ENCODE measurements at regions not wholly inside any gene's neighbourhood (a gene's known extent, or its start where the extent isn't known, plus 50 kb on each side); places are given as distances from the start of the nearest gene placed in this dataset.

- no peak for TF ChIP-seq ZFX (IDR thresholded peaks at IDR 0.05; ENCODE audit: borderline replicate concordance)
- no peak for TF ChIP-seq CTCF (IDR thresholded peaks at IDR 0.05)
- H3K27ac ChIP-seq, result no peak overlapping the region
Observed at GRCh38 chr1:81717230-81717629, 83.5 kb upstream of the ADGRL2 start.

DNA sequence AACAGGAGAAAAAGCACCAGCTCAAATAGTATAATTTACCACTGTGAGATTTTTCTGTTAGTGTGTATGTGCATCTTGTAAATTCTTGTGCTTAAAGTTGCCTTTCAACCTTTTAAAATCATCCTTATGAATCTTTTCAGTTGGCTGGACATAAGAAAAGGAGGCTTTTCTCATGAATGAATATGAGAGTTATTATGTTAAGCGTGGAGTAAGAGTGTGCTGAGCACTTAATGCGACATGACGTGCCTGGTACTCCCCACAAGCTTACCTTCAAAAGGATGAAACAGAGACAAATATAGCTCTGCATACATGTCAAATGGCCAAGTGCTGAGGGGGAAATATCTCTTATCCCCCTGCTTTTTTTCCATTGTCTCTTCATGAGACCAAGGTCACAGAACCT, 85.3 kb upstream of the ADGRL2 start:
- no peak overlapping the region for H3K27ac ChIP-seq
- no peak for TF ChIP-seq ZFX (IDR thresholded peaks at IDR 0.05; ENCODE audit: borderline replicate concordance)
- TF ChIP-seq CTCF (IDR thresholded peaks at IDR 0.05), result no peak

DNA sequence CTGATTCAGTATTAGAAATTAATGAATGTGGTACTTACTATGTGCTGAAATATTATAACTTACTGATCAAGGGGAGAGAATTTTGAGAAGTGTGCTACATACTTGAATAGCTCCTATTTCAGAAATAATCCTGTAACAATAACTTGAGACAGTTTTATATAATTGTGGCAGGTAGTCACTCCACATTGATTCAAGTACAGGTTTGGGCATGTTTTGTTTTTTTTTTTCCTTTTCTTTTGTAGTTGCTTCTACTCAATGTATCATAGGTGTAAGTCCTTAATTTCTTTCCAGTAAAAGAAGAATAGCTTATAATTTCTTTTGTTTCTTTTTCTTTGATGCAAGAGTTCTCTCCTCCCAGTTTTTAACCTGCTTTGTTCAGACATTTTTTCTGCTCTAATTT, 86.1 kb upstream of the ADGRL2 start:
- TF ChIP-seq ZFX (IDR thresholded peaks at IDR 0.05; ENCODE audit: borderline replicate concordance) (no peak), CTCF (IDR thresholded peaks at IDR 0.05) (no peak)
- H3K27ac ChIP-seq, result no peak overlapping the region

DNA sequence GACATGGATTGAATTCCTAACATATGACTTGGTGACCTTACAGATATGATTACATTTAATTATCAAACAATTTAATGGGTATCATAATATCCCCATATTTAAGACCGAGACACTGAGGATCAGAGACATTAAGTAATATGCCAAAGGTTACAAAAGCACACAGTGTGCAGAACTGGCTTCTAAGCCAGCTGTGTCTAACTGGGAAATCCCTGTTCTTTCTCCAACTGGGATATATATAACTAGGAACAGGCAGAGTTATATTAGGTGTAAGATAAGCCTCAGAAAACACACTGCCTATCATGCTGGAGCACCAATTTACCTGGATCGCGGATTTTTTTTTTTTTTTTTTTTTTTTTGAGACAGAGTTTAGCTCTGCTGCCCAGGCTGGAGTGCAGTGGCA, 88.3 kb upstream of the ADGRL2 start:
- TF ChIP-seq ZFX (IDR thresholded peaks at IDR 0.05; ENCODE audit: borderline replicate concordance) (no peak), CTCF (IDR thresholded peaks at IDR 0.05) (no peak)
- H3K27ac ChIP-seq, result no peak overlapping the region

- TF ChIP-seq CTCF (IDR thresholded peaks at IDR 0.05), result no peak
- no peak for TF ChIP-seq ZFX (IDR thresholded peaks at IDR 0.05; ENCODE audit: borderline replicate concordance)
- no peak overlapping the region for H3K27ac ChIP-seq
Observed at GRCh38 chr1:81710857-81711256, 89.9 kb upstream of the ADGRL2 start.

DNA sequence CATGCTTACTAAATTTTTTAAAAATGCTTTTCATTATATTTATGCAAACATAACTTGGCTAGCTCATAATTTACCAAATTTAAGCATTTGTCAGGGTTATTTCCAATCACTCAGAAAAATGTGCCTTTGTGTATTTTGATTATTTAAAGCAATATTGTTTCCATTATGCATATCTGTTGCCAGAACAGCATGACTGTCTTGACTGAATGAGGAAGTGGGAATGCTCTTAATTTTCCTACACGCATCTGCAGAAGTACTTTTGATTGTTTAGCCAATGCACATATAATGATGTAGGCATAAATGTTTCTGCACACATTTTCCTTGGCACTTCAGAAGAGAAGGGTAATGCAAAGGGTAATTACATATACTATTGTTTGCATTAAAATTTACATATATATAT, 92.5 kb upstream of the ADGRL2 start:
- no peak for TF ChIP-seq ZFX (IDR thresholded peaks at IDR 0.05; ENCODE audit: borderline replicate concordance)
- no peak for TF ChIP-seq CTCF (IDR thresholded peaks at IDR 0.05)
- no peak overlapping the region for H3K27ac ChIP-seq

DNA sequence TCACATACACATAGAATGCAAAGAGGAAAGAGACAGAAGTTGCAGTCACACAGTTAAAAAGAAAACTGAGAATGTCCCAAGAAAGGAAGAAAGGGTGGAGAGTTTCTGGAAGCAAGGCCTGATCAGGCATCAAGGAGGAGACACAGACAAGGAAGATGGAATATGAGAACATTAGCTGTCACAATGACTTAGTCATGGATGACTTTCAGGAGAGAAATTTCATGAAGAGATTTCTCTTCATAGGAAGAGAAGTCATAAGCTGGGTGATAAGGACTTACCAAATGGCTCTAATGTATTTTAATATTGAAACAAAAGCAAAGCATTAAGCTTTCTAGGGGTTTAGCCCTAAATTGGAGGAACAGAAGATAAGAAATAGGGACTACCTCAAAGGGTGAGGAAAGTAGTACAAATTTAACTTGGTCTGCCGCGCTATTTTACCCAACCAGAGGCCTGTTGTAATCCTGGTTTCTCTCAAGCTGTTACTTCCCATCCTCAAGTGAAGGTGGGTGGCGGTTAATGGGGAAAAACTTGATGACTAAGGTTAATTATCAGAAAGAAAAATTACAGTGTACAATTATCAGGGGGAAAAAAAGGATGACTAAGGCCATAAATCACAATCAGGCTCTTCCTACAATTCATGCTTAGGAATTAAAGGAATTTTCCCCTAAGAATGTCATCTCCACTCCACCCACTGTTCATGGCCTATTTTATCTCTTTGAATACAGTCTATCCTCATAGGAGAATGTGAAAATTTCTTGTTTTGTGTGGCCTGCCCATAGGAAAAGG, 93.9 kb upstream of the ADGRL2 start:
- TF ChIP-seq ZFX (IDR thresholded peaks at IDR 0.05; ENCODE audit: borderline replicate concordance) (no peak), CTCF (IDR thresholded peaks at IDR 0.05) (no peak)
- no peak overlapping the region for H3K27ac ChIP-seq
